Activated T-cell treated with anti-CD3 and anti-CD28 coated beads, Interleukin-2, amount 50 U/mL, for 72 hours (primary cell): ENCODE measurements at regions not wholly inside any gene's neighbourhood (a gene's known extent, or its start where the extent isn't known, plus 50 kb on each side); places are given as distances from the start of the nearest gene placed in this dataset.

ENCODE experiments used
- ATAC-seq, 2 donors: fragments of 150-1000 bp; cut with Tn5 transposase; replicated peaks in 1 of 2; 2 replicates each; pipeline ENCODE4 v1.10.0; 2021; ENCODE audit warnings: moderate library complexity in 2 of 2, mild to moderate bottlenecking in 1 of 2
- DNase-seq, 2 donors: peaks; one replicate each; pipeline ENCODE4 v3.0.0; 2021 to 2022; ENCODE audit warnings: mixed read lengths in 1 of 2
- H3K27ac Mint-ChIP-seq: one replicate; pipeline ENCODE4 v1.8.0; 2022; ENCODE audit warnings: mild to moderate bottlenecking, moderate library complexity, mixed read lengths
- H3K27me3 Mint-ChIP-seq: one replicate; pipeline ENCODE4 v1.8.0; 2022; ENCODE audit warnings: low read depth, mixed read lengths
- H3K36me3 Mint-ChIP-seq, 2 donors: one replicate each; pipeline ENCODE4 v1.8.0; 2022; ENCODE audit warnings: mixed read lengths in 2 of 2, mild to moderate bottlenecking in 1 of 2; ENCODE audit not compliant: insufficient read depth in 2 of 2
- H3K4me1 Mint-ChIP-seq: one replicate; pipeline ENCODE4 v1.8.0; 2022; ENCODE audit warnings: low read depth, mixed read lengths
- H3K4me3 Mint-ChIP-seq, 2 donors: one replicate each; pipeline ENCODE4 v1.8.0; 2022; ENCODE audit warnings: mild to moderate bottlenecking in 2 of 2, mixed read lengths in 2 of 2, moderate library complexity in 2 of 2
- H3K9me3 Mint-ChIP-seq, 2 donors: one replicate each; pipeline ENCODE4 v1.8.0; 2022; ENCODE audit warnings: mixed read lengths in 2 of 2

GRCh38 chr4:53763813-53764597 is 172.7 kb upstream of the LNX1 start:
- no peak for ATAC-seq
- Mint-ChIP-seq H3K9me3 (peaks cover 6% of the 10 kb centered on the region in 2 donors), H3K36me3 (no peaks in the 10 kb centered on the region)

GRCh38 chr4:53755656-53756055 is 164.4 kb upstream of the LNX1 start:
- Mint-ChIP-seq H3K36me3 (peaks cover 0 to 3% of the 10 kb centered on the region in 2 donors), H3K27ac (no peak overlapping the region), H3K27me3 (no peaks in the 10 kb centered on the region), H3K4me1 (no peaks in the 10 kb centered on the region), H3K4me3 (no peak overlapping the region), H3K9me3 (peaks cover 0 to 4% of the 10 kb centered on the region in 2 donors)
- ATAC-seq (no peak), DNase-seq (no peak)

More at GRCh38 chr4:53763813-53764597, 172.7 kb upstream of the LNX1 start:
- Mint-ChIP-seq H3K4me3 (no peak overlapping the region), H3K27ac (no peak overlapping the region), H3K27me3 (peaks cover 14% of the 10 kb centered on the region), H3K4me1 (no peaks in the 10 kb centered on the region)
- DNase-seq = no peak

GRCh38 chr4:53752124-53752523 is 160.8 kb upstream of the LNX1 start:
- ATAC-seq (no peak), DNase-seq (no peak)
- Mint-ChIP-seq H3K9me3 (peaks cover 0 to 4% of the 10 kb centered on the region in 2 donors), H3K4me1 (no peaks in the 10 kb centered on the region), H3K27me3 (no peaks in the 10 kb centered on the region), H3K27ac (no peak overlapping the region), H3K36me3 (peaks cover 0 to 3% of the 10 kb centered on the region in 2 donors), H3K4me3 (no peak overlapping the region)

GRCh38 chr4:53748328-53748772 is 157.1 kb upstream of the LNX1 start:
- Mint-ChIP-seq H3K36me3 (no peaks in the 10 kb centered on the region), H3K4me3 (no peak overlapping the region), H3K4me1 (no peaks in the 10 kb centered on the region), H3K27ac (no peak overlapping the region), H3K9me3 (no peaks in the 10 kb centered on the region), H3K27me3 (no peaks in the 10 kb centered on the region)
- ATAC-seq (no peak), DNase-seq (no peak)

GRCh38 chr4:53747401-53747800 is 156.1 kb upstream of the LNX1 start:
- Mint-ChIP-seq H3K36me3 (no peaks in the 10 kb centered on the region), H3K27ac (no peak overlapping the region), H3K4me3 (no peak overlapping the region), H3K4me1 (no peaks in the 10 kb centered on the region), H3K9me3 (no peaks in the 10 kb centered on the region), H3K27me3 (no peaks in the 10 kb centered on the region)
- ATAC-seq = no peak
- no peak for DNase-seq

- no peaks in the 10 kb centered on the region for H3K4me1 Mint-ChIP-seq
- no peaks in the 10 kb centered on the region for H3K27me3 Mint-ChIP-seq
- DNase-seq (no peak), ATAC-seq (no peak)
- H3K27ac Mint-ChIP-seq = no peak overlapping the region
- no peak overlapping the region for H3K4me3 Mint-ChIP-seq
- no peaks in the 10 kb centered on the region for H3K9me3 Mint-ChIP-seq
- H3K36me3 Mint-ChIP-seq = no peaks in the 10 kb centered on the region
Measured at GRCh38 chr4:53744446-53745160, 153.3 kb upstream of the LNX1 start.

GRCh38 chr4:53734584-53735353 is 143.5 kb upstream of the LNX1 start:
- H3K27ac Mint-ChIP-seq = no peak overlapping the region
- peaks cover 2% of the 10 kb centered on the region in 2 donors for H3K9me3 Mint-ChIP-seq
- DNase-seq (no peak), ATAC-seq (no peak)
- H3K27me3 Mint-ChIP-seq = no peaks in the 10 kb centered on the region
- H3K4me3 Mint-ChIP-seq = no peak overlapping the region
- no peaks in the 10 kb centered on the region for H3K4me1 Mint-ChIP-seq
- no peaks in the 10 kb centered on the region for H3K36me3 Mint-ChIP-seq

- Mint-ChIP-seq H3K4me3 (no peak overlapping the region), H3K27me3 (no peaks in the 10 kb centered on the region), H3K4me1 (no peaks in the 10 kb centered on the region), H3K9me3 (peaks cover 1 to 2% of the 10 kb centered on the region in 2 donors), H3K36me3 (no peaks in the 10 kb centered on the region), H3K27ac (no peak overlapping the region)
- ATAC-seq (no peak), DNase-seq (no peak)
Measured at GRCh38 chr4:53734182-53734581, 142.9 kb upstream of the LNX1 start.

GRCh38 chr4:53732661-53733060 is 141.4 kb upstream of the LNX1 start:
- H3K27ac Mint-ChIP-seq = no peak overlapping the region
- H3K27me3 Mint-ChIP-seq = no peaks in the 10 kb centered on the region
- DNase-seq = no peak
- ATAC-seq = no peak
- no peak overlapping the region for H3K4me3 Mint-ChIP-seq
- H3K36me3 Mint-ChIP-seq = no peaks in the 10 kb centered on the region
- peaks cover 0 to 2% of the 10 kb centered on the region in 2 donors for H3K9me3 Mint-ChIP-seq
- no peaks in the 10 kb centered on the region for H3K4me1 Mint-ChIP-seq

- Mint-ChIP-seq H3K9me3 (no peaks in the 10 kb centered on the region), H3K36me3 (no peaks in the 10 kb centered on the region), H3K4me1 (no peaks in the 10 kb centered on the region), H3K4me3 (no peak overlapping the region), H3K27me3 (no peaks in the 10 kb centered on the region), H3K27ac (no peak overlapping the region)
- ATAC-seq (no peak), DNase-seq (no peak)
Measured at GRCh38 chr4:53730031-53730805, 138.9 kb upstream of the LNX1 start.

GRCh38 chr4:53722110-53722509 is 130.8 kb upstream of the LNX1 start:
- no peaks in the 10 kb centered on the region for H3K4me1 Mint-ChIP-seq
- H3K36me3 Mint-ChIP-seq = no peaks in the 10 kb centered on the region
- peaks cover 7% of the 10 kb centered on the region for H3K27me3 Mint-ChIP-seq
- no peak overlapping the region for H3K4me3 Mint-ChIP-seq
- no peaks in the 10 kb centered on the region for H3K9me3 Mint-ChIP-seq
- H3K27ac Mint-ChIP-seq = no peak overlapping the region
- no peak for ATAC-seq
- DNase-seq = no peak

GRCh38 chr4:53721263-53721662 is 130.0 kb upstream of the LNX1 start:
- H3K4me3 Mint-ChIP-seq = no peak overlapping the region
- H3K36me3 Mint-ChIP-seq = no peaks in the 10 kb centered on the region
- ATAC-seq (no peak), DNase-seq (no peak)
- H3K9me3 Mint-ChIP-seq = no peaks in the 10 kb centered on the region
- peaks cover 16% of the 10 kb centered on the region for H3K27me3 Mint-ChIP-seq
- H3K4me1 Mint-ChIP-seq = no peaks in the 10 kb centered on the region
- no peak overlapping the region for H3K27ac Mint-ChIP-seq
